ENCODE measurements at regions not wholly inside any gene's neighbourhood (a gene's known extent, or its start where the extent isn't known, plus 50 kb on each side); places are given as distances from the start of the nearest gene placed in this dataset.

GRCh38 chr1:56291374-56291919, 287.9 kb downstream of the PLPP3 start:
- H3K4me1 ChIP-seq (ENCODE audit: control insufficient read depth, insufficient read depth, low read length) = no peaks in the 10 kb centered on the region
- no peaks in the 10 kb centered on the region for H3K79me2 ChIP-seq (ENCODE audit: control insufficient read depth, insufficient read depth, low read length)
- ChIA-PET SMC1A (ENCODE audit: uncharacterized antibody, unreplicated experiment) (interaction anchor here (1.0 to 3.9 kb wide), 3 partner anchors 12 to 40 kb away, joined by 3 to 11 read pairs (median 3); no protein-coding TSS in a partner anchor), RAD21 (ENCODE audit: unreplicated experiment) (interaction anchor here (0.7 kb wide), 1 partner anchor 38 kb away, joined by 3 read pairs; no protein-coding TSS in a partner anchor), POLR2A (no interaction called here), CTCF (no interaction called here)
- H3K27ac ChIP-seq (ENCODE audit: control insufficient read depth, insufficient read depth) = no peak overlapping the region
- no peak overlapping the region for H3K9ac ChIP-seq (ENCODE audit: control insufficient read depth, insufficient read depth, low read length)
- no peaks in the 10 kb centered on the region for H4K20me1 ChIP-seq (ENCODE audit: control insufficient read depth, insufficient read depth)
- H3K36me3 ChIP-seq (ENCODE audit: control insufficient read depth in 2 of 2, insufficient read depth in 2 of 2, low read length in 1 of 2) = no peaks in the 10 kb centered on the region
- in situ Hi-C loops (cut with MboI) = no loop called here
- no peak for ATAC-seq
- H3K9me3 ChIP-seq (replicated peaks; ENCODE audit: control insufficient read depth, insufficient read depth, low read length) = no peaks in the 10 kb centered on the region
- no peak for DNase-seq (ENCODE audit: low read depth, low spot score)
- no peak overlapping the region for H3K4me3 ChIP-seq
- FAIRE-seq = no peak
- WGBS (ENCODE audit: insufficient coverage, insufficient replicate concordance, low lambda C conversion rate, missing lambda C conversion rate) = 3% methylated on average over 5 of the region's 5 CpGs
- no peak overlapping the region for H3K4me2 ChIP-seq (ENCODE audit: control insufficient read depth, insufficient read depth)
- TF ChIP-seq NFIC (IDR thresholded peaks at IDR 0.05; ENCODE audit: low read depth, low read length) = no peak
- TF ChIP-seq NFYB (IDR thresholded peaks at IDR 0.05; ENCODE audit: insufficient read depth, low read depth, low read length) = no peak
- TF ChIP-seq SIX5 (IDR thresholded peaks at IDR 0.05; ENCODE audit: low read depth, low read length, severe bottlenecking) = no peak
- TF ChIP-seq, protein P1, sequence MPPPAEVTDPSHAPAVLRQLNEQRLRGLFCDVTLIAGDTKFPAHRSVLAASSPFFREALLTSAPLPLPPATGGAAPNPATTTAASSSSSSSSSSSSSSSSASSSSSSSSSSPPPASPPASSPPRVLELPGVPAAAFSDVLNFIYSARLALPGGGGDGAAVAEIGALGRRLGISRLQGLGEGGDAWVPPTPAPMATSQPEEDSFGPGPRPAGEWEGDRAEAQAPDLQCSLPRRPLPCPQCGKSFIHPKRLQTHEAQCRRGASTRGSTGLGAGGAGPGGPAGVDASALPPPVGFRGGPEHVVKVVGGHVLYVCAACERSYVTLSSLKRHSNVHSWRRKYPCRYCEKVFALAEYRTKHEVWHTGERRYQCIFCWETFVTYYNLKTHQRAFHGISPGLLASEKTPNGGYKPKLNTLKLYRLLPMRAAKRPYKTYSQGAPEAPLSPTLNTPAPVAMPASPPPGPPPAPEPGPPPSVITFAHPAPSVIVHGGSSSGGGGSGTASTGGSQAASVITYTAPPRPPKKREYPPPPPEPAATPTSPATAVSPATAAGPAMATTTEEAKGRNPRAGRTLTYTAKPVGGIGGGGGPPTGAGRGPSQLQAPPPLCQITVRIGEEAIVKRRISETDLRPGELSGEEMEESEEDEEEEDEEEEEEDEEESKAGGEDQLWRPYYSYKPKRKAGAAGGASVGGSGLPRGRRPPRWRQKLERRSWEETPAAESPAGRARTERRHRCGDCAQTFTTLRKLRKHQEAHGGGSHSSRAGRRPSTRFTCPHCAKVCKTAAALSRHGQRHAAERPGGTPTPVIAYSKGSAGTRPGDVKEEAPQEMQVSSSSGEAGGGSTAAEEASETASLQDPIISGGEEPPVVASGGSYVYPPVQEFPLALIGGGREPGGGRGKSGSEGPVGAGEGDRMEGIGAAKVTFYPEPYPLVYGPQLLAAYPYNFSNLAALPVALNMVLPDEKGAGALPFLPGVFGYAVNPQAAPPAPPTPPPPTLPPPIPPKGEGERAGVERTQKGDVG (CRISPR knock-in tag; IDR thresholded peaks at IDR 0.05) = no peak
- no peak for TF ChIP-seq MTA2 (IDR thresholded peaks at IDR 0.05; ENCODE audit: low read depth)
- no peak for TF ChIP-seq ATF7 (IDR thresholded peaks at IDR 0.05; ENCODE audit: low read depth)
- TF ChIP-seq YY1 (IDR thresholded peaks at IDR 0.05; ENCODE audit: low read depth, low read length) = no peak
- no peak for TF ChIP-seq SRF (IDR thresholded peaks at IDR 0.05; ENCODE audit: low read depth in 2 of 2, low read length in 2 of 2)
- TF ChIP-seq, protein P2, sequence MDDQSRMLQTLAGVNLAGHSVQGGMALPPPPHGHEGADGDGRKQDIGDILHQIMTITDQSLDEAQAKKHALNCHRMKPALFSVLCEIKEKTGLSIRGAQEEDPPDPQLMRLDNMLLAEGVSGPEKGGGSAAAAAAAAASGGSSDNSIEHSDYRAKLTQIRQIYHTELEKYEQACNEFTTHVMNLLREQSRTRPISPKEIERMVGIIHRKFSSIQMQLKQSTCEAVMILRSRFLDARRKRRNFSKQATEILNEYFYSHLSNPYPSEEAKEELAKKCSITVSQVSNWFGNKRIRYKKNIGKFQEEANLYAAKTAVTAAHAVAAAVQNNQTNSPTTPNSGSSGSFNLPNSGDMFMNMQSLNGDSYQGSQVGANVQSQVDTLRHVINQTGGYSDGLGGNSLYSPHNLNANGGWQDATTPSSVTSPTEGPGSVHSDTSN (IDR thresholded peaks at IDR 0.05; ENCODE audit: insufficient replicate concordance, low read depth, low read length) = no peak
- TF ChIP-seq GATAD2B (conservative IDR thresholded peaks at IDR 0.05; ENCODE audit: low read depth) = no peak
- no peak for TF ChIP-seq SIN3A (IDR thresholded peaks at IDR 0.05; ENCODE audit: low read depth, low read length)
- TF ChIP-seq ZNF24 (IDR thresholded peaks at IDR 0.05) = no peak
- TF ChIP-seq MEF2A (IDR thresholded peaks at IDR 0.05; ENCODE audit: insufficient read depth, low read depth, low read length) = no peak
- no peak for TF ChIP-seq CHD1 (IDR thresholded peaks at IDR 0.05; ENCODE audit: low read depth, low read length)
- no peak for TF ChIP-seq RBBP5 (conservative IDR thresholded peaks at IDR 0.05)
- TF ChIP-seq CREM (IDR thresholded peaks at IDR 0.05; ENCODE audit: low read depth) = no peak
- no peak overlapping the region for H2AFZ ChIP-seq (ENCODE audit: control insufficient read depth, low read depth, low read length)
- no TSS peak for BruUV-seq (replicated peaks)
- no peaks in the 10 kb centered on the region for H3K27me3 ChIP-seq (replicated peaks in 1 of 2; ENCODE audit: control insufficient read depth in 2 of 2, insufficient read depth in 2 of 2, low read length in 1 of 2)
- intact Hi-C loops (cut with micrococcal nuclease; ENCODE audit: unreplicated experiment) = no loop called here
